Erythroblast (primary cell): ENCODE measurements at regions not wholly inside any gene's neighbourhood (a gene's known extent, or its start where the extent isn't known, plus 50 kb on each side); places are given as distances from the start of the nearest gene placed in this dataset.

ENCODE experiments used
- GATA1 ChIP-seq: IDR thresholded peaks from 2 replicates; pipeline ENCODE4 v1.6.1; 2011; ENCODE audit warnings: low read depth, mild to moderate bottlenecking, control low read depth, low read length, moderate library complexity
- POLR2A ChIP-seq: IDR thresholded peaks from 2 replicates; pipeline ENCODE4 v1.6.1; 2011; ENCODE audit warnings: mild to moderate bottlenecking, low read length

DNA sequence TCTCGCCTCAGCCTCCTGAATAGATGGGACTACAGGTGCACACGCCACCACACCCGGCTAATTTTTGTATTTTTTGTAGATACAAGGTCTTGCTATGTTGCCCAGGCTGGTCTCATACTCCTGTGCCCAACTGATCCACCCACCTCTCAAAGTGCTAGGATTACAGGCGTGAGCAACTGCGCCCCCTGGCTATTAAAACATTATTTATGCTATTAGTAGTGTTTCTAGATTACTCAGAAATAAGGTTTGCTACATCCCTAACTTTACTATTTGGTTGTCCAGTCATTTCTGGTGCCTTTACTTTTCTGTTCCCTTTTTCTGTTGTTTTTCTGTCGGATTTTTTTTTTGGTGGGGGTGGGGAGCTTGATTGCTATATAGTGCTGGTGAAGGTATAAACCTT lies 393.6 kb upstream of the TPM1 start:
- TF ChIP-seq POLR2A: no peak
- TF ChIP-seq GATA1: no peak
